ENCODE measurements at regions not wholly inside any gene's neighbourhood (a gene's known extent, or its start where the extent isn't known, plus 50 kb on each side); places are given as distances from the start of the nearest gene placed in this dataset.

DNA sequence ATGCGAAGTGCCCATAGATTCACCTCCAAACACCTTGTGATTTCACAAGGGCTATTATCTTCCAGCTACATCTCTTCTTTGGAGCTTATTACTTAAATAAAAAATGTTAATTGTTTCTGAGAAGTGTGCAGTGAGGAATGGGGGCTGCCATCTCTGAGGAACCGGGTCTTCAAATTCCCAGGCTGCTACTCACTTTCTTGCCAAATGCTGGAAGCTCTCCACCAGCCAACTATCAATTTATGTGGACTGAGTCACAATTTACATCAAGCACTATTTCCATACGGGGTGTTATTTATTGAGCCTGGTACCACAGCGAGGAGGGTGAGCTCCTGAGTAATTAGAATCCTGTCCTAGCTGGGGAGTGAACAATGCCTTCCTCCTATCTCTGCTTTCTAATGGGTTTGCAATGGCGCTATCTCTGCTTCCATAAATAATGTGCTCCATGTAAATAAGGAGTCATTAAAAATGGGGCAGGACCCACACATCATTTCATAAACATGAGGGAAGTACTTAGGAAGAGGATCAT, 898.3 kb downstream of the VRK1 start:
- TF ChIP-seq ZNF547 (CRISPR knock-in tag; IDR thresholded peaks at IDR 0.05) (no peak), POLR2AphosphoS5 (IDR thresholded peaks at IDR 0.05; ENCODE audit: low read depth, low read length) (no peak), ZNF891 (CRISPR knock-in tag; IDR thresholded peaks at IDR 0.05) (no peak), KLF16 (CRISPR knock-in tag; IDR thresholded peaks at IDR 0.05) (no peak), POLR2A (IDR thresholded peaks at IDR 0.05; ENCODE audit: insufficient read depth in 1 of 2, low read depth in 2 of 2, low read length in 2 of 2) (no peak), RFX5 (IDR thresholded peaks at IDR 0.05; ENCODE audit: low read depth, low read length) (no peak), CEBPG (CRISPR knock-in tag; IDR thresholded peaks at IDR 0.05) (no peak), ZBTB1 (CRISPR knock-in tag; IDR thresholded peaks at IDR 0.05; ENCODE audit: borderline replicate concordance) (no peak), RAD21 (CRISPR knock-in tag; IDR thresholded peaks at IDR 0.05) (no peak), AGO1 (IDR thresholded peaks at IDR 0.05; ENCODE audit: low read depth, low read length, poor library complexity, severe bottlenecking) (no peak)
- TF ChIP-seq, protein P1, sequence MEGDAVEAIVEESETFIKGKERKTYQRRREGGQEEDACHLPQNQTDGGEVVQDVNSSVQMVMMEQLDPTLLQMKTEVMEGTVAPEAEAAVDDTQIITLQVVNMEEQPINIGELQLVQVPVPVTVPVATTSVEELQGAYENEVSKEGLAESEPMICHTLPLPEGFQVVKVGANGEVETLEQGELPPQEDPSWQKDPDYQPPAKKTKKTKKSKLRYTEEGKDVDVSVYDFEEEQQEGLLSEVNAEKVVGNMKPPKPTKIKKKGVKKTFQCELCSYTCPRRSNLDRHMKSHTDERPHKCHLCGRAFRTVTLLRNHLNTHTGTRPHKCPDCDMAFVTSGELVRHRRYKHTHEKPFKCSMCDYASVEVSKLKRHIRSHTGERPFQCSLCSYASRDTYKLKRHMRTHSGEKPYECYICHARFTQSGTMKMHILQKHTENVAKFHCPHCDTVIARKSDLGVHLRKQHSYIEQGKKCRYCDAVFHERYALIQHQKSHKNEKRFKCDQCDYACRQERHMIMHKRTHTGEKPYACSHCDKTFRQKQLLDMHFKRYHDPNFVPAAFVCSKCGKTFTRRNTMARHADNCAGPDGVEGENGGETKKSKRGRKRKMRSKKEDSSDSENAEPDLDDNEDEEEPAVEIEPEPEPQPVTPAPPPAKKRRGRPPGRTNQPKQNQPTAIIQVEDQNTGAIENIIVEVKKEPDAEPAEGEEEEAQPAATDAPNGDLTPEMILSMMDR (CRISPR knock-in tag; IDR thresholded peaks at IDR 0.05): no peak
- TF ChIP-seq, protein P2, sequence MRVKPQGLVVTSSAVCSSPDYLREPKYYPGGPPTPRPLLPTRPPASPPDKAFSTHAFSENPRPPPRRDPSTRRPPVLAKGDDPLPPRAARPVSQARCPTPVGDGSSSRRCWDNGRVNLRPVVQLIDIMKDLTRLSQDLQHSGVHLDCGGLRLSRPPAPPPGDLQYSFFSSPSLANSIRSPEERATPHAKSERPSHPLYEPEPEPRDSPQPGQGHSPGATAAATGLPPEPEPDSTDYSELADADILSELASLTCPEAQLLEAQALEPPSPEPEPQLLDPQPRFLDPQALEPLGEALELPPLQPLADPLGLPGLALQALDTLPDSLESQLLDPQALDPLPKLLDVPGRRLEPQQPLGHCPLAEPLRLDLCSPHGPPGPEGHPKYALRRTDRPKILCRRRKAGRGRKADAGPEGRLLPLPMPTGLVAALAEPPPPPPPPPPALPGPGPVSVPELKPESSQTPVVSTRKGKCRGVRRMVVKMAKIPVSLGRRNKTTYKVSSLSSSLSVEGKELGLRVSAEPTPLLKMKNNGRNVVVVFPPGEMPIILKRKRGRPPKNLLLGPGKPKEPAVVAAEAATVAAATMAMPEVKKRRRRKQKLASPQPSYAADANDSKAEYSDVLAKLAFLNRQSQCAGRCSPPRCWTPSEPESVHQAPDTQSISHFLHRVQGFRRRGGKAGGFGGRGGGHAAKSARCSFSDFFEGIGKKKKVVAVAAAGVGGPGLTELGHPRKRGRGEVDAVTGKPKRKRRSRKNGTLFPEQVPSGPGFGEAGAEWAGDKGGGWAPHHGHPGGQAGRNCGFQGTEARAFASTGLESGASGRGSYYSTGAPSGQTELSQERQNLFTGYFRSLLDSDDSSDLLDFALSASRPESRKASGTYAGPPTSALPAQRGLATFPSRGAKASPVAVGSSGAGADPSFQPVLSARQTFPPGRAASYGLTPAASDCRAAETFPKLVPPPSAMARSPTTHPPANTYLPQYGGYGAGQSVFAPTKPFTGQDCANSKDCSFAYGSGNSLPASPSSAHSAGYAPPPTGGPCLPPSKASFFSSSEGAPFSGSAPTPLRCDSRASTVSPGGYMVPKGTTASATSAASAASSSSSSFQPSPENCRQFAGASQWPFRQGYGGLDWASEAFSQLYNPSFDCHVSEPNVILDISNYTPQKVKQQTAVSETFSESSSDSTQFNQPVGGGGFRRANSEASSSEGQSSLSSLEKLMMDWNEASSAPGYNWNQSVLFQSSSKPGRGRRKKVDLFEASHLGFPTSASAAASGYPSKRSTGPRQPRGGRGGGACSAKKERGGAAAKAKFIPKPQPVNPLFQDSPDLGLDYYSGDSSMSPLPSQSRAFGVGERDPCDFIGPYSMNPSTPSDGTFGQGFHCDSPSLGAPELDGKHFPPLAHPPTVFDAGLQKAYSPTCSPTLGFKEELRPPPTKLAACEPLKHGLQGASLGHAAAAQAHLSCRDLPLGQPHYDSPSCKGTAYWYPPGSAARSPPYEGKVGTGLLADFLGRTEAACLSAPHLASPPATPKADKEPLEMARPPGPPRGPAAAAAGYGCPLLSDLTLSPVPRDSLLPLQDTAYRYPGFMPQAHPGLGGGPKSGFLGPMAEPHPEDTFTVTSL (CRISPR knock-in tag; IDR thresholded peaks at IDR 0.05; ENCODE audit: borderline replicate concordance): no peak

Data from HepG2 (cell line).